GM21526 (cell line): ENCODE measurements at regions not wholly inside any gene's neighbourhood (a gene's known extent, or its start where the extent isn't known, plus 50 kb on each side); places are given as distances from the start of the nearest gene placed in this dataset.
"Not testable (repeated sequence)": the region's sequence is repeated elsewhere in the genome, so short reads cannot be mapped to it uniquely, and the experiment has no call there.

Source experiments
- ATAC-seq: cut with Tn5 transposase; IDR thresholded peaks from one replicate; pipeline ENCODE4 v1.9.1; 2021; ENCODE audit warnings: moderate library complexity; ENCODE audit not compliant: unreplicated experiment, low FRiP score

- no peak for ATAC-seq
Measured at GRCh38 chr21:35713914-35714313, 346.4 kb downstream of the SETD4 start.

DNA sequence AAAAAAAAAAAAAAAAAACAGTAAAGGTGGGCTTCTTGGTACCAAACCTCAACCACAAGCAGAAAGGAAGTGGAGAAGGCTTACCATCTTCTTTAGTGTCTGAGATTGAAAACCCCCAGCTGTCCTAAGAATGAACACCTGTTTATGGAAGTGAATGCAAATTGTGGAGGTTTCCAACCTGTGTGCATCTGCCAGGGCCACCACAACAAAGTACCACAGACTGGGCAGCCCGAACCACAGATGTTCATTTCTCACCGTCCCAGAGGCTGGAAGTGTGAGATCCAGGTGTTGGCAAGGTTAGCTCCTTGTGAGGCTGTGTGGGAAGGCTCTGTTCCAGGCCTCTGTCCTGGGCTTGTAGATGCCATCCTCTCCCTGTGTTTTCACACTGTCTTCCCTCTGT lies 348.7 kb downstream of the SETD4 start:
- no peak for ATAC-seq

DNA sequence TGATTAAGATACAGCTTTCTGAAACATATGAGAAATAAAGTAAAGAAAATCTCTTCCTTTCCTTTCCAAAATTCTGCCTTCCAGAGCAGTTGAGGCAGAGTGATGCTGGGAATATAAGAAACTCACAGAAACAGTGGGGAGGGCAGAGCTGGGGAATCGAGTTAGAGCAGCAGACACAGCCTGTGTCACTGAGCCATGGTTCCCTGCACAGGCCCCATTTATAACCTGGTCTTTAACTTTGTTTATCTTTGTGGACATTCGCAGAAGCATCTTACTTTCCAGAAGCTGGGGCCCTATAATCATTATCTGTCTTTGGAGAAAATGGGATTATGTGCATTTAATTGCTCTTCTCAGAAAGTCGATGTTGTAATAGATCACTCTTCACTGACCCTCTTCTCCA lies 349.1 kb downstream of the SETD4 start:
- no peak for ATAC-seq

GRCh38 chr21:35709990-35710389 lies 350.3 kb downstream of the SETD4 start:
- ATAC-seq: not testable (repeated sequence)

GRCh38 chr21:35705888-35706287 lies 354.4 kb downstream of the SETD4 start:
- no peak for ATAC-seq

DNA sequence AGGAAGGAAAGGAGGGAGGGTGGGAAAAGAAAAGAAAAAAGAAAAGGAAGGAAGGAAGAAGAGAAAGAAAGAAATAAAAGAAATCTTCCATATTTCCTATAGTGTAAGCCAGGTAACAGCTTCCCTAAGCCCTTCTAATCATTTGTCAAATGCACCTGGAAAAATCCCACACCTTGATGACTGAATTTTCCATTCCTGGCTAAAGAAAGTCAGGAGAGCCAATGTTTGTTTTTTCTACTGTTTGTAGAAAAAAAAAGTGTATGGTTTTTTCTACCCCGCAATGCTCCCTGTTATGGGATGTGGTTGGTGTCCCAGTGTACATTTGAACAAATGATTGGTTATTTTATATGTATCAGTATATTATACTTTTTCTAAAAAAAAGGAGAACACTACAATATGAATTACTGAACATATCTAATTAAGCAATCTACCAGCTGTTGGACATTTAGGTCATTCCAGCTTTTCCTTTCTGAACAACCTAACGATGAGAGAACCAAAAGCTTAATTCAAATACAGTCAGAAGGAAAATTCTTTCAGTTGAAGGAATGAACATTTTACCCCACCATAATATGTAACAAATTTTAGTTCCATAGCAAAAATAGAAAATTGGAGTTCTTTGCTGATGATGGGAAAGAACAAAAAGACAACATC lies 355.0 kb downstream of the SETD4 start:
- no peak for ATAC-seq

- ATAC-seq: no peak
Measured at GRCh38 chr21:35703704-35704103, 356.6 kb downstream of the SETD4 start.

DNA sequence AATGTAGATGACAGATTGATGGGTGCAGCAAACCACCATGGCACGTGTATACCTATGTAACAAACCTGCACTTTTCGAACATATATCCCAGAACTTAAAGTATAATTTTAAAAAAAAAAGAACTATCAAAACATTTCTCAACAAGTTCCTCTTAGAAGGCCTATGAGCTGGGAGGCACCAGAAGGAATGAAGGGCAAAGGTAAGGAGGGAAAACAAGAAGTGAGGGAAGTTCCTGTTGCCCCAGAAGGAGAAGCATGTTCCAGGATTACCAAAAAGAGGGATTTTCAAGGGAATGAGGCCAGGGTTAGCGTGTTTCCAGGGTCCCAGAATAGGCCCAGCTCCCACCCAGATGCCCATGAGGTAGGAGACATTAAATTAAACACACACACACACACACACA lies 361.0 kb downstream of the SETD4 start:
- no peak for ATAC-seq

GRCh38 chr21:35697321-35697808 lies 363.0 kb downstream of the SETD4 start:
- ATAC-seq: no peak

- ATAC-seq: no peak
Measured at GRCh38 chr21:35696644-35697043, 363.7 kb downstream of the SETD4 start.

GRCh38 chr21:35692311-35692710 lies 368.0 kb downstream of the SETD4 start:
- no peak for ATAC-seq

DNA sequence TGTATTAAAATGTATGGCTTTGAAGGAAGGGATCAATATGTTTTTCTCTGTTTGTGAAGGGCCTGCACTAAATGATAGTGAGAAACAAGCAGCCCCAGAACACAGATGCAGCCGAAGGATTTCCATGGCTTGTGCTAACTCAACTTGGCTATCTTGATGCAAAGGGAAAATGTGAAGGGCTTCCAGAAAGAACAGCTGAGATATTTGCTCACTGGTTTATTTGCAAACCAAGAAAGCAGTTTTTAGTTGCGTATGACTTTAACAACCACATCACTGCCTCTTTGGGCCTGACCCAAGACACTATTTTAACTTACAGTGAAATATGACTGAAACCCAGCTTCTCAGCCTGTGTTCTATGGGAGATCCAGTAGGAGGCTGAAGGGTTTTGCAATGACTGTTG lies 369.9 kb downstream of the SETD4 start:
- ATAC-seq: no peak

DNA sequence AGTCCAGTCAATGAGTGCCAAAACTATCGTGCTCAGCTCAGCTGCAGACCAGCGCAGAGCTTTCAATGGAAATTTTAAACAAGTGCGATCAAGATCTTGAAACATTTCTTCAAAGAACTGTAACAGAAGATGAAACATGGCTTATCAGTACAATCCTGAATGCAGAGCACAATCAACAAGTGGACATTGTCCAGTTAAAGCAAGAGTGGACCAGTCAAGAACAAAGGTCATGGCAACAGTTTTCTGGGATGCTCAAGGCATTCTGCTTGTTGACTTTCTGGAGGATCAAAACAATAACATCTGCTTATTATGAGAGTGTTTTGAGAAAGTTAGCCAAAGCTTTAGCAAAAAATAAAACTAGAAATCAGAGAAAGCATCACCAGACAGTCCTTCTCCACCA lies 374.2 kb downstream of the SETD4 start:
- no peak for ATAC-seq

- ATAC-seq: no peak
Measured at GRCh38 chr21:35683664-35684304, 376.5 kb downstream of the SETD4 start.

DNA sequence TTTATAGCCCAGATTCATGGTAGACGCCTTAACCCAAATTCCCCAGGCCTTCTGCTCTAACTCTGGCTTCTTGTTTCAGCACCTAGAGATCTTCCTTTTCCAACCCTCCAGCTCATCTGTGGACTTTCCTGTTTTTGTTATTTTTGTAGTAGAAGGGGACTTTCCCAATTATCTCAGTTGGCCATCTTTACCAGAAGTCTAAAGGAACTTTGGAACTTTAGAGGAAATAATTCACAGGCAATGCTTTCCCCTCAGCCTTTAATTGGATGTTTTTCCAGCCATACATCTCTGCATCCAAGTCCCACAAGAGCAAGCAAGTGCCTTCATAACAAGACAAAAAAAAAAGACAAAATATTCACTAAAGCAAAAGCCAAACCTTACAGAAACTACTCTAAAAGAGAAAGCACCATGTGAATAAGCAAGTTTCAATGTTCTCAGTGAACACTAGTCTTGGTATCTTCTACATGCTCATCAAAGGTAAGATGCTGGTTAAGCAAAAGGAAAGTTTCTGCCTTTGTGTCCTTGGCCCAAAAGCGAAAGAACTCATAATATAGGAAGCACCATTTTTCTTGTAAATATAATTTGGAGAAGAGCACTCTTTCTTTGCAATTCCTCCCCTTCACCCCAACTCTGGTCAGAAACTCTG lies 377.3 kb downstream of the SETD4 start:
- ATAC-seq: no peak

GRCh38 chr21:35681946-35682345 lies 378.4 kb downstream of the SETD4 start:
- ATAC-seq: no peak

GRCh38 chr21:35679076-35679475 lies 381.2 kb downstream of the SETD4 start:
- no peak for ATAC-seq

GRCh38 chr21:35678393-35678792 lies 381.9 kb downstream of the SETD4 start:
- ATAC-seq: no peak

GRCh38 chr21:35677298-35677841 lies 383.0 kb downstream of the SETD4 start:
- ATAC-seq: no peak

DNA sequence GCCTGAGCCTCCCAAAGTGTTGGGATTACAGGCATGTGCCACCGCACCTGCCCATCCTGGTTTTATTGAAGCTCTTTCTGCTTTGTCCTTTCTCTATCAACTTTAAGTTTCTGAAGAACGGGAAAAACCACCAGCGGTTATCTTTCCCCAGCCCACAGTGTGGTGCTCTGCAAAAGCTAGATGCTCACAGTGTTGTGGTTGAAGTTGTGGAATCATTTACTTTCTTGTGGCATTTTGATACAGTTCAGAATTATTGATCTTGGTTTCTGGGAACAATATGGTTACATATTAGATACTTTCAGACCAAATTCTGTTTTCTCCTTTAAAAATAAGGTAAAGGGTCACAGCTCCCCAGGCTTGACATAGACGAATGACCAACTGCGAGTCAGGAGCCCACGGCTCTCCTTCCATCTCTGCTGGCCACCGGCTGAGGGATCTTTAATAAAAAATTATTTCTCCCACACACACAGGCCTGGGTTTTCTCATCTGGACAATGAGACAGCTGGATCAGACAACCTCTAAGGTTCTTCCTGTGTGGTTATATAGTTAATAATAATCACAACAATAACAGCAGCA lies 385.3 kb downstream of the SETD4 start:
- ATAC-seq: no peak

- no peak for ATAC-seq
Measured at GRCh38 chr21:35674091-35674671, 386.1 kb downstream of the SETD4 start.
